GM21825 (cell line): ENCODE measurements at regions not wholly inside any gene's neighbourhood (a gene's known extent, or its start where the extent isn't known, plus 50 kb on each side); places are given as distances from the start of the nearest gene placed in this dataset.
"Not testable (repeated sequence)": the region's sequence is repeated elsewhere in the genome, so short reads cannot be mapped to it uniquely, and the experiment has no call there.

Experiments
- ATAC-seq: cut with Tn5 transposase; IDR thresholded peaks from one replicate; pipeline ENCODE4 v1.9.1; 2021; ENCODE audit warnings: mild to moderate bottlenecking, moderate library complexity; ENCODE audit not compliant: unreplicated experiment

DNA sequence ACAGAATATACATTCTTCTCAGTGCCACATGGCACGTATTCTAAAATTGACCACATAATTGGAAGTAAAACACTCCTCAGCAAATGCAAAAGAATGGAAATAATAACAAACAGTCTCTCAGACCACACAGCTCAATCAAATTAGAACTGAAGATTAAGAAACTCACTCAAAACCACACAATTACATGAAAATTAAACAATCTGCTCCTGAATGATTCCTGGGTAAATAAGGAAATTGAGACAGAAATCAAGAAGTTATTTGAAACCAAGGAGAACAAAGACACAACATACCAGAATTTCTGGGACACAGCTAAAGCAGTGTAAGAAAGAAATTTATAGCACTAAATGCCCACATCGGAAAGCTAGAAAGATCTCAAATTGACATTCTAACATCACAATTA is 637.3 kb downstream of the ANKRD50 start:
- not testable (repeated sequence) for ATAC-seq

DNA sequence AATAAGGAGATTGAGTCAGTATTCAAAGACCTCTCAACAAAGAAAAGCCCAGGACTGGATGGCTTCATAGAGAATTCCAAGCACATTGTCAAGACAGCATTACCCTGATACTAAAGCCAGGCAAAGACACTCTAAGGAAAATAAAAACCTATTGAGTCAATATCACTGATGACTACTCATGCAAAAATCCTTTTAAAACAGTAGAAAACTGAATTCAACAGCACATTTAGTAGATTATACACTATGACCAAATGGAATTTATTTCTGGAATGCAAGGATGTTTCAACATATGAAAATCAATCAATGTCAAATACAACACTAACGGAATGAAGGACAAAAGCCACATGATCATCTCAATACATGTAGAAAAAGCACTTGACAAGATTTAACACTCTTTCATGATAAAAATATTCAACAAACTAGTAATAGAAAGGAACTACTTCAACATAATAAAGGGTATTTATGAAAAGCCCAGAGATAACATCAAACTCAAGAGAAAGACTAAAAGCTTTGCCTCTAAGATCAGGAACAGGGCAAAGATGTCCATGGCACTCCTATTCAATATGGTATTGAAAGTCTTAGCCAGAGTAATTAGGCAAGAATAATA is 633.3 kb downstream of the ANKRD50 start:
- ATAC-seq, result no peak

DNA sequence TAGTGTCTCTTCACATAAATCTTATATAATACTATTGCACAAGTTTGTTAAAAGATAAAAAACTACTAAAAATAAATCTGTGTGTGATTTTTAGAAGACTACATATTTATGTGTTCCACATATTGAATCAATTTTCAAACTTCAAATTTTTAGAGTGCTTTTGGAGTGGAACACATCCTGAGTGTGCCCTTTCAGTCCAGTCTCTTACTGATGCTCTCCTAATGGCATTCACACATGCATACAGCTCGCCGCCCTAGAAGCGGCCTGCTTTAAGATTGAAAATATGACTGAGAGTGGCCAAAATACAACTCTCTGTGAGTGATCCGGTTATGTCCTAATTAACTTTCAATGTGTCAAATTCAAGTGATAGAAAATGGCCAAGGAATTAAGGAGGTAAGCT is 628.8 kb downstream of the ANKRD50 start:
- ATAC-seq, result no peak

DNA sequence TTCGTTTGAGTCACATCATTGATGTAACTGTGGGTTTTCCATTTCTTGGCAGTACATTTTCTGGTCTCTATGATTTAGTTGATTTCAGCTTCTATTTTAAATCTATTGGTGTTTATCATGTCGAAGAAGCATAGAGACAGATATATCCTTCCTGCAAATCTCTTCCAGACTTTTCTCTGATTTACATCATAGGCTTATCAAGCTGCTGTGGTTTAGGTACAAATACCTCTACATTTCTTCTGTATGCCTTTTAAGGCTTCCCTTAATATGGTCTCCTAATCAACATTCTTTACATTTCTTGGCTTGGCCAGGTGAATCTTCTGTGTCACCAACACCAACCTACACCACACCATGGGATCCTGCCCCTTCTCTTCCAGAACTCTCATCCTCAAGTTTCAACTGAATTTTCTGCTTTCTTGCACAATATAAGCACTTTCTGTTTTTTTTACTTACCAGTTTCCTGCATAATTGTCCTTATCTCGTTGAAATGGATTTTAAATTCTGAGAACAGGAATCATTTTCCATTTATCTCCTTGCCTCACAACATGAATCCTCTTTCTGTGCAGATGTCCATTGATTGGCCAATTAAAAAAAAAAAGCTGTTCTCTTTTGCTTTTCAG is 626.9 kb downstream of the ANKRD50 start:
- ATAC-seq, result no peak

DNA sequence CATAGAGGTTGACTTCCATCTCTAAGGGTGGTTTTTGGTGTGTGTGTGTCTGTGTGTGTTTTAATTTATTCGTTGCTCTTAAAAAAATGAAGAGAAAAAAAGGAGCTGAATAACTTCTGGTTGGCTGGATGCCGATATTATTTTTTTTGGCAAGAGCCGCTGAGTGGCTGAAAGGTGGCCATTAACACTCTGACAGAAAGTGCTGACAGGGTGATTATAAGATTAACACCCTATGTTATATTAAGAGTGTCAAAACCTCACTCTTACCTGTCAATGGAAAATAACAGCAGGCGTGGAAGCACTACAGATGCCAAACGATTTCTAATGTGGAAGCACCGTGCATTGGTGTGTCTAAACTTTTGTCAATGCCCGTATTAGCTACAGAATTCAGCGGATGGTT is 622.5 kb downstream of the ANKRD50 start:
- ATAC-seq, result no peak

DNA sequence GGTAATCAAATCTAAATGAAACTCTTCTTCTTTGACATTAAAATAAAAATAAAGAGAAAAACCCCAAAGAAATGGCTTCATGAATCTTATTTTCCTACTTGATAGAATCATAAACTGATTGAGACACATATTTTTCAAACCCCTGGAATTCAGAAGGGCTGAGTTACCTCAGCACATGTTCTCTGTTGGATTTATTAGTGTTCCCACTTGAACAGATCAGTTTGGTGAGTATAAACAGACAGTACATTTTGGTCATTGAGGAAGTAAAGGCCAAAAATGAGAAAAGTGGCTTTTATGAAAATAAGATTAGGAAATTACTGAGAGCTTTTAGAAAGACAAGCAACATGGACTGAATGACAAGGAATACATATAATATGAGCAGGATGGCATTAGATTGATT is 620.4 kb downstream of the ANKRD50 start:
- no peak for ATAC-seq

DNA sequence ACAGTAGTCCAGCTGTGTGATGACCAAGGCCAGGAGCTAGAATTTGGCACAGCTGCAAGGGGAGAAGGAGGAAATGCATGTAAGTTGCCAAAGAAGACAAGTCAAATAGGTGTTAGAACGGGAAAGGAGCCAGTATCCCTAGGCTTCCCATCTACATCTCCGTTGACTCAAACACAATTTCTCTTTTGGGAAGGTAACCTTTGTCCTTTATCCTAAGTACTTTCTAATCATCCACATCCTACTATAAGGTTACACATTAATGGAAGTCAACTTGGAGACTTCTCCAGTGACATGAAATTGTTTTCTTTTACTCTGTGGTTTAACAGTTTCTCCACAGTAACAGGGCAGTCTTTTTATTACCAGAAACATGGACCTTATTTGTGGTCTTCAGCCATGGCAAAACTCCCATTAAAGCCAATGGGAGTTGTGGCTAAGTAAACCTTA is 620.0 kb downstream of the ANKRD50 start:
- ATAC-seq, result no peak

DNA sequence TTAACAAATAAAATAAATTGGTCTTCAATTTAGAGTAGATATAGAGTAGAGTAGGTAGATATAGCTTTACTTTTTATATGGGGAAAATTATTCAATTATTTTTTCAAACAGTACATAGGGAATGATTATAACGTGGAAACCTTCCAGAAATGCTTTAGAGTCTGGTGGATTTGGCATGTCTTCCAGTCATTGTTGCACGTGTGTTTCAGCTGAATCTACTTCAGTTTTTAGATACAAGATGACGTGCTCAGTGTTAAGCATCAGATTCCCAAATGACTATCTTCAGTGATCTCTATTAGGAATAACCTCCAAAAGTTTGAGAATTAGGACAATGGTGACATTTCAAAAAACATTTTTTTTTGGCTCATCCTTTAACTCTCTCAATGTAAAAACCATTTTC is 616.9 kb downstream of the ANKRD50 start:
- no peak for ATAC-seq

DNA sequence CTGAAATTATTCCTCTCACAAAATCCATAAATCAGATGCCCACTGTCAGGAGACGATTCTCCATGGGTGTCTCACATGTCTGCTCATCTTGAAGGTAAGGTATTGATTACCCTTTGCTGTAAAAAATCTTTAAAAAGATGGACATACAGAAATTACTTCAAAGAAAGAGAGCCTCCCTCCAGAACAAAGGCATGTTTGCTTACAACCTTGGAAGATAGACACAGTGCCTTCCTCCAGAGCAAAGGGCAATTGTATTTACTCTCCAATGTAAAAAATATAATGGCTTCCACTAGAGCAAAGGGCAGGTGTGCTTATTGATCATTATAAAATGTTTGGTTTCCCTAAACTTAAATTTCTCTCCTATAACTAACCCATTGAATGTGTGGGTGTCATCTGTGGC is 616.2 kb downstream of the ANKRD50 start:
- no peak for ATAC-seq

DNA sequence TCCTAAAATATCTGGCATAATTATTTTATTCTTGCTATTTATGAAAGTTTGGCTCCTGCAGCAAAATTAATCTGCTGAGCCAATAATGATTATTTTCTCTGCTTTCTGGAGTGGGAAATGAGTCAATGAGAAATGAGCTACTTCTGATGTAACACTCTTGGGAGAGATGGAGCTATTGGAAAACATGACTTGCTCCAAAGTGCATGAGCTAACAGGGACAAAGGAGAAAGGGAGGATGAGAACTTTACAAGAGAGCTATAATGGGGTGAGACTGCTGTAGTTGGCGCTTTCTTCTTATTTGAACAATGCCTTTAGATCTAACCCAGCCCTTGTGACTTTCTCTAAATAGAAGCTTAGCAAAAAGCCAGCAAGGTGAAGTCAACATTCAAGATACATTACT is 615.1 kb downstream of the ANKRD50 start:
- no peak for ATAC-seq

DNA sequence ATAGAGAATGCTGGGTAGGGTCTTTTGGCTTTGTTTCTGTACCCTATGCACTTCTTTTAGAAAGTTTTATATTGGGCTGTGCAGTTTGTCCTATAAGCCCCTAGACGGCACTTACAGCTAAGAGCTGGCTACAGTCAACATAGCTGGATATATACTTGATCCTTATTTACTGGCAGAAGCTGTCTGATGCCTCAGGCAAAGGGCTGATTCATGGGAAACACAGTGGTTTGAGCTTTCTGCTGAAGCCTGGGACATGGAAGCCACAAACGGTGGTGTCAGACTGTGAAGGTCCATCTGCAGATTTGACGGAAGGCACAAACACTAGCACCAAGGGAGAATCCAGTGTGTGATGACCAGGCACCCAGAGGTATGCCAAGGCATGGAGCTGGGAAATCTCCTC is 608.4 kb downstream of the ANKRD50 start:
- no peak for ATAC-seq

DNA sequence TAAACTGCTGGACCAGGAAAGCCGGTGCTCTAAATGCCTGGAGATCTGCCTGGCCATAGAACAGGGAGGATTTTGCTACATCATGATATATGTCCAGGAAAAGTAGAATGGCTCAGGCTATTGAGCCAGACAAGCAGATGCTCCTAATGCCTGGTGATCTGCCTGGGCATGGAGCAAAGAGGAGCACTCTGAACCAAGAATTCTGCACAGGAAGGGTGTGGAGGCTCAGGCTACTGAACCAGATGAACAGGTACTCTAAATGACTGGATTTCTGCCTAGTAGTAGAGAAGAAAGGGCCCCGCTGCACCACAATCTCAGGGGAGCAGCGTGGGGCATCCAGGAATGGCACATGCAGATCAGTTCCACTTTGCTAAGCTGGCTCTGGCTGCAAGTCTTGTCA is 607.9 kb downstream of the ANKRD50 start:
- no peak for ATAC-seq

DNA sequence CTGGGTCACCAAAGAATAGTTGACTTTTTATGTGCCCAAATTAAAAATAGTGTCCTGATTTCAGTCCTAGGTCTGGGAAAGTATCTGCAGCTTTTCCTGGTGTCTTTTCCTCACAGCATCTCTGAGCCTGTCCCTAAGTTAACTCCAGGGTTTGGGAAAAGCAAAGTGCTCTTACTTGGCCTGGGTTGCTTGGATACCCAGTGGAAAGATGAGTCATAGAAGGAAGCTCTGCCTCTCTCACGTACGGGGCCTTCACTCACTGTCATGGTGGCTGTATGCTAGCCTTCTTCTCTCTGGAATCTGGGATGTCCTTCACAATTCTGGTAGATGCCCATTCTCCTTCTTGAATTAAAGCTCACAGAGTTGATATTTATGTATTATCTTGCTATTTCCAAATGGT is 607.3 kb downstream of the ANKRD50 start:
- no peak for ATAC-seq

DNA sequence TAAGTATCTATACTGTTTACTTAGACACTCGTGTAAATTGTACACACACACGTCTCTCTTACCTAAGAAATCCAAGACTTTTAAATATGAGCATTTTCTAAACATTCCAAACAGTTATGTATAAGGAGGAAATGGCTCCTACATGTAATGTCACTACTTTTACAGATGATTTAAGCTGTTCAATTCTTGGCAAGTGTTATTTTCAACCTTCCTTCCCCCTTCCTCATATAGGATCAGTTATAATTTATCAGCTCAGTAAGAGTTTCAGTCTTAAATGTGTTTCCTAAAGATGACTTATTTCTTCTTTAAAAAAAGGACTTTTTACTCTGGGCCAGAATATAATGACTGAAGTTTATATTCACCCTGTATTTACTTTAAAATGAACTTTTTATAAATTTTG is 601.1 kb downstream of the ANKRD50 start:
- ATAC-seq, result no peak

DNA sequence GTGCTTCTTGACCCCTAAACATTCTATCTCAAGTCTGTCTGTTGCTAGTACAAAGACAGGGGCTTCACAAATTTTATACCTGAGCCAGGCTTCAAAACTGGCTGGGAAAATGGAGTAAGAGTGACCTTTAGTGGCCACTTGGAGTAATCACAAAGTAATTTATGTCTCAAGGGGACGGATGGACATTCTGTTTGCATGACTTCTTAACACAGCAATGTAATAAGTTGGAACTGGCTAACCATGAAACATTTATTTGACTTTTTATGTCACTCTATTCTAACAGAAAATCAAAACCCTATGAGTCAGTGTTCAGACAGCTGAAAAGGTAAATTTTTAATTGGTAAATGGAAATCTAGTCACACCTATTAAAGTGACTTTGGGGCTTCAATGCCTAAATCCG is 600.6 kb downstream of the ANKRD50 start:
- ATAC-seq, result no peak

DNA sequence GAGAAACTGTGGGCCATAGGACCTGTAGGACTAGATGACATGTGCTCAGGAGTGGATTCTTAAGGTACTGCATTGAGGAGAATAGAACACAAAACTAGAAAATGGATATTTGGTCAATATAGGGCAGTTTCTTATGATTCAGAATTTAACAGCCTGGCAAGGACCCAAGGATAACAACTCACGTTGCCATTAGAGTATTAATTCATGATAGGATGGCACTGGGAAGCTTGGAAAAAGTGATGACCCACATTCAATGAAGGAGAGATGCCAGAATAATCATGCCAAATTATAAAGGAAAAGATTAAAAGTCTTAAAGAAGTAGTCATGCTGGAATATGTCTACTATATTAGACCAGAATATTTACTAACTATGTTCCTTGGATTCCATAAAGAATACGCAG is 594.5 kb downstream of the ANKRD50 start:
- no peak for ATAC-seq

DNA sequence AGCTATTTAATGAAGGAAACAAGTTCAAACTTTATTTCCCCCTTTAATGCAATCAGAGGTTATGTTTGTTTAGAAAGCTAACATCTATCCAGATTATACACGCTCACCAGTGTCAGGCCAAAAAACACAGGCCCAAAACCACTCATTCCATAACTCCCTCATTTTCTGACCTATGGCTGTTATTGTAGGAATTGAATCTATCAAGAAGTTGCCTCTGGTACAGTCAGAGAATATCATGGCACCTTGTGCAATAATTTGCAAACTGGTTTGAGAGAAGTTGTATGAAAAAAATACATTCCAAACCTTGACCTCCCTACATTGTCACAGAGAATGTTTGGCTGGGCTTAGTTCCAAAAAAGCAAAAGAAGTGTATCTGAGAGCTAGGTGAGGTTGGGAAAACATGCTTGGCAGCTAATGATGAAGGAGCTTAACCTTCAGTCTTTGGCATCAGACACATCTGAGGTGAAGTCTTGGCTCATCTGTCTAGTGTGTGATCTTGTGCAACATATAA is 591.0 kb downstream of the ANKRD50 start:
- no peak for ATAC-seq

DNA sequence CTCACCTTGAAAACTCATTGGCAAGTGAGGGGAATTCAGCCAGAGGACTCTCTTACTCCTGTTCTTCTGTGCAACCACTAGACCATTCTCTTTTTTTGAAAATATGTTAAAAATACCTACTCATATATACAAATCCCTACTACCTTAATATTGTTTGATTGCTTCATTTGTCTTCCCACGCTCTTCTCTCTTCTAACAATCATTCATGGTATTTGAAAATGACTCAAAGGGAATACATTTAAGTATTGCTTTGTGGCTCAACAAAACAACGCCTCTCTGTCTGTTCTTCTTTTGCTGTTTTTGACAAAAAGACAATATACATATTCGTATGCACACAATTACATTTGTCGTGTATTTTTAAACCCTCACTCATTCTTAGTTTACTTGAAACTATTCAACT is 589.4 kb downstream of the ANKRD50 start:
- ATAC-seq, result no peak

DNA sequence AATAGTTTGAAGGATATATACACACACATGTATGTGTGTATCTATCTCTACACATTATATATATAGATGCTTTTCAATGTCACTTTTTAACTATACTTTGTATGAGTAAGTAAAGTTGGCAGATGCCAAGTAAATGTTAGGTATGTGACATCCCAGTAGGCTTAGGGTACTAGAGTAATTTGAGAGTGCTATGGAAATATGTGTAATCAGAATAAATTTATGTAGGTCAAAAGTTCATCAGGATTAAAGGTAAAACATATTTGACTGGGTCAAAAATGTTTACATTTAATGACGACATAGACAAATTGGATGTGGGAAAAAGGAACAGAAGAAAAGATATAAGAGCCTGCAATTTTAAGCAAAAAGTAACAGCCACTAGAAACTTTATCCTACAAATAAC is 588.8 kb downstream of the ANKRD50 start:
- no peak for ATAC-seq

DNA sequence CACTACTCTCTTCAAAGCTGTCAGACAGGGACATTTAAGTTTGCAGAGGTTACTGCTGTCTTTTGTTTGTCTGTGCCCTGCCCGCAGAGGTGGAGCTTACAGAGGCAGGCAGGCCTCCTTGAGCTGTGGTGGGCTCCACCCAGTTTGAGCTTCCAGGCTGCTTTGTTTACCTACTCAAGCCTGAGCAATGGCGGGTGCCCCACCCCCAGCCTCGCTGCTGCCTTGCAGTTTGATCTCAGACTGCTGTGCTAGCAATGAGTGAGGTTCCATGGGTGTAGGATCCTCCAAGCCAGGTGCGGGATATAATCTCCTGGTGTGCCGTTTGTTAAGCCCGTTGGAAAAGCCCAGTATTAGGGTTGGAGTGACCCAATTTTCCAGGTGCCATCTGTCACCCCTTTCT is 581.2 kb downstream of the ANKRD50 start:
- ATAC-seq, result not testable (repeated sequence)

DNA sequence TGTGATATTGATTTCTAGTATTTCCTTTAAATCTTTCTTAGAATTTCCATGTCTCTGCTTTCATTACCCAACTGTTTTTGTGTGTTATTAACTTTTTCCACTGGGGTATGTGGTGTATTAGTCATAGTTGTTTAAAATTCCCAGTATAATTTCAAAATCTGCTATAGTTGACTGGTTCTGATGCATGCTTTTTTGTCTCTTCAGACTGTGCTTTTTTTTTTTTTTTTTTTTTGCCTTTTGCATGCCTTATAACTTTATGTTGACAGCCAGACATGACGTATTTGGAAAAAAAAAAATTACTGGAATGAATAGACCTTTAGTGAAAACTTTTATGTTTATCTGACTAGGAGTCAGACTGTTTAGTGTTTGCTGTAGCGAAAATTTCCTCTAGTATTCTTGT is 580.4 kb downstream of the ANKRD50 start:
- no peak for ATAC-seq

DNA sequence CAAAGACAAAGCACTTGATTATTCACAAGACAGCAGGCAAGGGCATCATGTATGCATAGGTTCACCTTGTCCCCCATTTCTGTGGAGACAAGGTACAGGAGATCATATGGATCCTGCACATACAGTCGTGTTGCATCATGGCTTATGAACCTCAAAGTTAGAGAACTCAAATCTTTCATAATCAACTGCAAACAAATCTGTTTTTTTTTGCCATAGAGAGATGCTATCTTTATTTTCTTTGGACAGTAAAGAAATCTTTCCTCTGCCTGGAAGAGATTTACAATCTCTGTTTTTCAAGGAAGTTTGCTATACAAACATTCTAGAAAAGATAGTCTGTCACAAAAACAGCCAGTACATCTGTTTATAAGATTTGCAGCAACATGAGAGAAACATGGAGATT is 578.8 kb downstream of the ANKRD50 start:
- no peak for ATAC-seq

DNA sequence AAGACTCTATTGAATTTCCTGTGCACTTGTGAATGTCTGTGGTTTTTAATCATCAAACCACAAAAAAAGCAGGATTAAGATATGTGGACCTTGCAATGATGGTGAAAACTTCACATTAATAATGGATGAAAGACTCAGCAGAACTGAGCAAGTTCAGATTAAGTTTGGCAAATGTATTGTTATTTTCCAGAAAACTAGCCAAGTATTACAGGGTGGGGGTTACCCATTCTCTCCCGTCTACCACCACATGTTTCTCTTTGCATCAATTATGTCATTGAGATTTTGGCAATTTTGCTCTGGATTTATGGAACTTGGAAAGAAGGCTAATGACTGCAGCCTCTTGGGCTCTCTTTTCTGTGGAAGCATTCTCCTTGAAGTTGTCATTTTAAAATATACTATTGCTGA is 577.1 kb downstream of the ANKRD50 start:
- no peak for ATAC-seq
